ENCODE measurements at regions not wholly inside any gene's neighbourhood (a gene's known extent, or its start where the extent isn't known, plus 50 kb on each side); places are given as distances from the start of the nearest gene placed in this dataset.

- Mint-ChIP-seq H3K36me3 (no peaks in the 10 kb centered on the region), H3K4me3 (no peak overlapping the region), H3K27me3 (peaks cover 15% of the 10 kb centered on the region), H3K27ac (no peak overlapping the region), H3K4me1 (ENCODE audit: low read depth) (no peaks in the 10 kb centered on the region), H3K9me3 (no peaks in the 10 kb centered on the region)
- DNase-seq = no peak
- ChIA-PET POLR2A (no interaction called here), CTCF (no interaction called here)
- intact Hi-C loops (cut with micrococcal nuclease) = no loop called here
These were observed 85.3 kb upstream of the SOX1 start for GRCh38 chr13:111981446-111982165.

GRCh38 chr13:111984349-111984748 lies 82.6 kb upstream of the SOX1 start:
- ChIA-PET CTCF (no interaction called here), POLR2A (no interaction called here)
- no peak for DNase-seq
- intact Hi-C loops (cut with micrococcal nuclease) = no loop called here
- H3K27ac Mint-ChIP-seq = no peak overlapping the region
- H3K27me3 Mint-ChIP-seq = peaks cover 13% of the 10 kb centered on the region
- H3K4me1 Mint-ChIP-seq (ENCODE audit: low read depth) = no peaks in the 10 kb centered on the region
- no peak overlapping the region for H3K4me3 Mint-ChIP-seq
- H3K9me3 Mint-ChIP-seq = peaks cover 5% of the 10 kb centered on the region
- no peaks in the 10 kb centered on the region for H3K36me3 Mint-ChIP-seq

GRCh38 chr13:111990362-111990761 lies 76.6 kb upstream of the SOX1 start:
- Mint-ChIP-seq H3K9me3 (peaks cover 22% of the 10 kb centered on the region), H3K27ac (no peak overlapping the region), H3K4me1 (ENCODE audit: low read depth) (no peaks in the 10 kb centered on the region), H3K4me3 (no peak overlapping the region), H3K27me3 (peaks cover 6% of the 10 kb centered on the region), H3K36me3 (peaks cover 3% of the 10 kb centered on the region)
- POLR2A ChIA-PET = no interaction called here
- CTCF ChIA-PET = no interaction called here
- DNase-seq = no peak
- intact Hi-C loops (cut with micrococcal nuclease) = no loop called here

- DNase-seq = no peak
- peaks cover 3% of the 10 kb centered on the region for H3K36me3 Mint-ChIP-seq
- intact Hi-C loops (cut with micrococcal nuclease) = no loop called here
- H3K27ac Mint-ChIP-seq = no peak overlapping the region
- H3K9me3 Mint-ChIP-seq = peaks cover 22% of the 10 kb centered on the region
- peaks cover 9% of the 10 kb centered on the region for H3K27me3 Mint-ChIP-seq
- H3K4me1 Mint-ChIP-seq (ENCODE audit: low read depth) = no peaks in the 10 kb centered on the region
- H3K4me3 Mint-ChIP-seq = no peak overlapping the region
- POLR2A ChIA-PET = no interaction called here
- CTCF ChIA-PET = no interaction called here
These were observed 74.0 kb upstream of the SOX1 start for GRCh38 chr13:111992911-111993310.

GRCh38 chr13:111993691-111994090 lies 73.3 kb upstream of the SOX1 start:
- Mint-ChIP-seq H3K9me3 (peaks cover 22% of the 10 kb centered on the region), H3K27me3 (peaks cover 9% of the 10 kb centered on the region), H3K4me3 (no peak overlapping the region), H3K36me3 (peaks cover 3% of the 10 kb centered on the region), H3K27ac (no peak overlapping the region), H3K4me1 (ENCODE audit: low read depth) (no peaks in the 10 kb centered on the region)
- POLR2A ChIA-PET = no interaction called here
- intact Hi-C loops (cut with micrococcal nuclease) = no loop called here
- CTCF ChIA-PET = no interaction called here
- DNase-seq = no peak

- no peak overlapping the region for H3K27ac Mint-ChIP-seq
- POLR2A ChIA-PET = no interaction called here
- no peak overlapping the region for H3K4me3 Mint-ChIP-seq
- intact Hi-C loops (cut with micrococcal nuclease) = no loop called here
- CTCF ChIA-PET = no interaction called here
- no peaks in the 10 kb centered on the region for H3K4me1 Mint-ChIP-seq (ENCODE audit: low read depth)
- DNase-seq = no peak
- H3K36me3 Mint-ChIP-seq = peaks cover 3% of the 10 kb centered on the region
- H3K27me3 Mint-ChIP-seq = peaks cover 9% of the 10 kb centered on the region
- peaks cover 16% of the 10 kb centered on the region for H3K9me3 Mint-ChIP-seq
These were observed 72.4 kb upstream of the SOX1 start for GRCh38 chr13:111994578-111994977.

GRCh38 chr13:111999352-111999751 lies 67.6 kb upstream of the SOX1 start:
- intact Hi-C loops (cut with micrococcal nuclease) = no loop called here
- POLR2A ChIA-PET = no interaction called here
- DNase-seq = no peak

GRCh38 chr13:112000888-112001287 lies 66.1 kb upstream of the SOX1 start:
- ChIA-PET CTCF (interaction anchor here (0.6 kb wide), 1 partner anchor 993 kb away, joined by 4 read pairs; no protein-coding TSS in a partner anchor), POLR2A (no interaction called here)
- peaks cover 3% of the 10 kb centered on the region for H3K27me3 Mint-ChIP-seq
- intact Hi-C loops (cut with micrococcal nuclease) = no loop called here
- H3K4me3 Mint-ChIP-seq = no peak overlapping the region
- peaks cover 6% of the 10 kb centered on the region for H3K9me3 Mint-ChIP-seq
- no peaks in the 10 kb centered on the region for H3K4me1 Mint-ChIP-seq (ENCODE audit: low read depth)
- H3K27ac Mint-ChIP-seq = no peak overlapping the region
- H3K36me3 Mint-ChIP-seq = no peaks in the 10 kb centered on the region
- no peak for DNase-seq

More at GRCh38 chr13:111999352-111999751, 67.6 kb upstream of the SOX1 start:
- CTCF ChIA-PET = no interaction called here
- H3K27me3 Mint-ChIP-seq = peaks cover 3% of the 10 kb centered on the region
- H3K4me3 Mint-ChIP-seq = no peak overlapping the region
- H3K4me1 Mint-ChIP-seq (ENCODE audit: low read depth) = no peaks in the 10 kb centered on the region
- no peaks in the 10 kb centered on the region for H3K36me3 Mint-ChIP-seq
- no peaks in the 10 kb centered on the region for H3K9me3 Mint-ChIP-seq
- no peak overlapping the region for H3K27ac Mint-ChIP-seq

- H3K9me3 Mint-ChIP-seq = peaks cover 9% of the 10 kb centered on the region
- H3K4me1 Mint-ChIP-seq (ENCODE audit: low read depth) = no peaks in the 10 kb centered on the region
- intact Hi-C loops (cut with micrococcal nuclease) = no loop called here
These were observed 65.4 kb upstream of the SOX1 start for GRCh38 chr13:112001571-112001970.

GRCh38 chr13:112003396-112003795 lies 63.6 kb upstream of the SOX1 start:
- CTCF ChIA-PET = no interaction called here
- intact Hi-C loops (cut with micrococcal nuclease) = no loop called here

More at GRCh38 chr13:112001571-112001970, 65.4 kb upstream of the SOX1 start:
- Mint-ChIP-seq H3K36me3 (no peaks in the 10 kb centered on the region), H3K27me3 (no peaks in the 10 kb centered on the region), H3K4me3 (no peak overlapping the region), H3K27ac (no peak overlapping the region)
- DNase-seq = no peak
- ChIA-PET POLR2A (no interaction called here), CTCF (no interaction called here)

GRCh38 chr13:112003941-112004340 lies 63.0 kb upstream of the SOX1 start:
- ChIA-PET CTCF (no interaction called here), POLR2A (no interaction called here)
- Mint-ChIP-seq H3K27me3 (no peaks in the 10 kb centered on the region), H3K4me1 (ENCODE audit: low read depth) (no peaks in the 10 kb centered on the region), H3K4me3 (no peak overlapping the region), H3K27ac (no peak overlapping the region), H3K9me3 (peaks cover 9% of the 10 kb centered on the region), H3K36me3 (no peaks in the 10 kb centered on the region)
- intact Hi-C loops (cut with micrococcal nuclease) = no loop called here
- no peak for DNase-seq

More at GRCh38 chr13:112003396-112003795, 63.6 kb upstream of the SOX1 start:
- no peak for DNase-seq
- Mint-ChIP-seq H3K4me3 (no peak overlapping the region), H3K4me1 (ENCODE audit: low read depth) (no peaks in the 10 kb centered on the region), H3K9me3 (peaks cover 9% of the 10 kb centered on the region), H3K36me3 (no peaks in the 10 kb centered on the region), H3K27me3 (no peaks in the 10 kb centered on the region), H3K27ac (no peak overlapping the region)
- POLR2A ChIA-PET = no interaction called here

GRCh38 chr13:112005925-112006324 lies 61.0 kb upstream of the SOX1 start:
- POLR2A ChIA-PET = no interaction called here
- Mint-ChIP-seq H3K4me1 (ENCODE audit: low read depth) (no peaks in the 10 kb centered on the region), H3K27me3 (no peaks in the 10 kb centered on the region), H3K27ac (no peak overlapping the region), H3K36me3 (no peaks in the 10 kb centered on the region), H3K9me3 (peaks cover 9% of the 10 kb centered on the region), H3K4me3 (no peak overlapping the region)
- CTCF ChIA-PET = no interaction called here
- intact Hi-C loops (cut with micrococcal nuclease) = no loop called here
- DNase-seq = no peak

GRCh38 chr13:112007191-112007590 lies 59.8 kb upstream of the SOX1 start:
- Mint-ChIP-seq H3K27me3 (no peaks in the 10 kb centered on the region), H3K4me1 (ENCODE audit: low read depth) (no peaks in the 10 kb centered on the region), H3K36me3 (no peaks in the 10 kb centered on the region), H3K4me3 (no peak overlapping the region), H3K9me3 (peaks cover 9% of the 10 kb centered on the region), H3K27ac (no peak overlapping the region)
- ChIA-PET CTCF (no interaction called here), POLR2A (no interaction called here)
- no peak for DNase-seq
- intact Hi-C loops (cut with micrococcal nuclease) = no loop called here
